ENCODE measurements at regions not wholly inside any gene's neighbourhood (a gene's known extent, or its start where the extent isn't known, plus 50 kb on each side); places are given as distances from the start of the nearest gene placed in this dataset.

GRCh38 chr10:89966211-89966610 lies 264.8 kb downstream of the KIF20B start:
- H3K79me2 ChIP-seq (ENCODE audit: control insufficient read depth, insufficient read depth, low read length): no peaks in the 10 kb centered on the region
- H3K4me1 ChIP-seq (ENCODE audit: control insufficient read depth, extremely low read depth, insufficient read depth, low read length): no peaks in the 10 kb centered on the region
- H3K9me3 ChIP-seq (ENCODE audit: control insufficient read depth, insufficient read depth, low read depth, low read length): no peaks in the 10 kb centered on the region
- H3K27me3 ChIP-seq (ENCODE audit: control insufficient read depth, insufficient read depth, low read length): peaks cover 2% of the 10 kb centered on the region
- no peak overlapping the region for H3K27ac ChIP-seq (ENCODE audit: insufficient read depth, low read length)
- H3K4me3 ChIP-seq (replicated peaks in 1 of 4; ENCODE audit: control extremely low read depth in 1 of 4, insufficient read depth in 1 of 4, low read depth in 3 of 4, low read length in 4 of 4): no peak overlapping the region
- no peak overlapping the region for H3K4me2 ChIP-seq (ENCODE audit: extremely low read depth, insufficient read depth, low read length)
- no peak overlapping the region for H2AFZ ChIP-seq (ENCODE audit: low read length)
- no peak overlapping the region for H3K9ac ChIP-seq (ENCODE audit: insufficient read depth, low read length)
- DNase-seq (ENCODE audit: low read depth in 2 of 2): no peak
- TF ChIP-seq CTCF (conservative IDR thresholded peaks at IDR 0.05 in 1 of 2, IDR thresholded peaks at IDR 0.05 in 1 of 2; ENCODE audit: low read depth in 1 of 2, low read length in 2 of 2): no peak
- no peak for TF ChIP-seq EZH2 (IDR thresholded peaks at IDR 0.05; ENCODE audit: low read length, missing control alignments)
- no peaks in the 10 kb centered on the region for H4K20me1 ChIP-seq (ENCODE audit: control insufficient read depth, extremely low read depth, insufficient read depth, low read length)
- H3K36me3 ChIP-seq (ENCODE audit: control insufficient read depth, insufficient read depth, low read length): no peaks in the 10 kb centered on the region

- TF ChIP-seq CTCF (conservative IDR thresholded peaks at IDR 0.05 in 1 of 2, IDR thresholded peaks at IDR 0.05 in 1 of 2; ENCODE audit: low read depth in 1 of 2, low read length in 2 of 2) (no peak), EZH2 (IDR thresholded peaks at IDR 0.05; ENCODE audit: low read length, missing control alignments) (no peak)
- Histone ChIP-seq H3K79me2 (ENCODE audit: control insufficient read depth, insufficient read depth, low read length) (no peaks in the 10 kb centered on the region), H4K20me1 (ENCODE audit: control insufficient read depth, extremely low read depth, insufficient read depth, low read length) (no peaks in the 10 kb centered on the region), H3K27me3 (ENCODE audit: control insufficient read depth, insufficient read depth, low read length) (no peaks in the 10 kb centered on the region), H3K4me1 (ENCODE audit: control insufficient read depth, extremely low read depth, insufficient read depth, low read length) (no peaks in the 10 kb centered on the region), H3K36me3 (ENCODE audit: control insufficient read depth, insufficient read depth, low read length) (no peaks in the 10 kb centered on the region), H3K9ac (ENCODE audit: insufficient read depth, low read length) (no peak overlapping the region), H3K9me3 (ENCODE audit: control insufficient read depth, insufficient read depth, low read depth, low read length) (no peaks in the 10 kb centered on the region), H2AFZ (ENCODE audit: low read length) (no peak overlapping the region), H3K4me2 (ENCODE audit: extremely low read depth, insufficient read depth, low read length) (no peak overlapping the region), H3K27ac (ENCODE audit: insufficient read depth, low read length) (no peak overlapping the region), H3K4me3 (replicated peaks in 1 of 4; ENCODE audit: control extremely low read depth in 1 of 4, insufficient read depth in 1 of 4, low read depth in 3 of 4, low read length in 4 of 4) (no peak overlapping the region)
- DNase-seq (ENCODE audit: low read depth in 2 of 2): peak in 1 of 2 donors; percentile 53
Measured at GRCh38 chr10:89973326-89973725, 271.9 kb downstream of the KIF20B start.

GRCh38 chr10:89975071-89975470 lies 273.7 kb downstream of the KIF20B start:
- no peaks in the 10 kb centered on the region for H3K27me3 ChIP-seq (ENCODE audit: control insufficient read depth, insufficient read depth, low read length)
- H3K4me2 ChIP-seq (ENCODE audit: extremely low read depth, insufficient read depth, low read length): no peak overlapping the region
- no peak for DNase-seq (ENCODE audit: low read depth in 2 of 2)
- no peak for TF ChIP-seq EZH2 (IDR thresholded peaks at IDR 0.05; ENCODE audit: low read length, missing control alignments)
- TF ChIP-seq CTCF (conservative IDR thresholded peaks at IDR 0.05 in 1 of 2, IDR thresholded peaks at IDR 0.05 in 1 of 2; ENCODE audit: low read depth in 1 of 2, low read length in 2 of 2): no peak
- no peaks in the 10 kb centered on the region for H3K79me2 ChIP-seq (ENCODE audit: control insufficient read depth, insufficient read depth, low read length)
- H3K4me3 ChIP-seq (replicated peaks in 1 of 4; ENCODE audit: control extremely low read depth in 1 of 4, insufficient read depth in 1 of 4, low read depth in 3 of 4, low read length in 4 of 4): no peak overlapping the region
- H3K27ac ChIP-seq (ENCODE audit: insufficient read depth, low read length): no peak overlapping the region
- H2AFZ ChIP-seq (ENCODE audit: low read length): no peak overlapping the region
- no peak overlapping the region for H3K9ac ChIP-seq (ENCODE audit: insufficient read depth, low read length)
- H3K4me1 ChIP-seq (ENCODE audit: control insufficient read depth, extremely low read depth, insufficient read depth, low read length): no peaks in the 10 kb centered on the region
- no peaks in the 10 kb centered on the region for H4K20me1 ChIP-seq (ENCODE audit: control insufficient read depth, extremely low read depth, insufficient read depth, low read length)
- H3K36me3 ChIP-seq (ENCODE audit: control insufficient read depth, insufficient read depth, low read length): no peaks in the 10 kb centered on the region
- H3K9me3 ChIP-seq (ENCODE audit: control insufficient read depth, insufficient read depth, low read depth, low read length): no peaks in the 10 kb centered on the region

All from fibroblast of lung (primary cell).